Mucosa of descending colon (tissue), 3 donors: ENCODE measurements at regions not wholly inside any gene's neighbourhood (a gene's known extent, or its start where the extent isn't known, plus 50 kb on each side); places are given as distances from the start of the nearest gene placed in this dataset.

ENCODE experiments used
- ATAC-seq: fragments of 200-7000 bp; cut with Tn5 transposase; one replicate; pipeline ENCODE4 v1.9.1; 2020; ENCODE audit warnings: mild to moderate bottlenecking, moderate library complexity
- DNase-seq, 3 donors: peaks; one replicate each; pipeline ENCODE4 v3.0.0-alpha.2; 2020
- H3K36me3 ChIP-seq: fragments of 200-600 bp; one replicate; pipeline ENCODE4 v1.8.0; 2021; ENCODE audit warnings: low read depth, mild to moderate bottlenecking
- H3K4me1 ChIP-seq: fragments of 200-600 bp; one replicate; pipeline ENCODE4 v1.8.0; 2021; ENCODE audit warnings: low read depth, mild to moderate bottlenecking
- H3K4me3 ChIP-seq: fragments of 200-600 bp; one replicate; pipeline ENCODE4 v1.8.0; 2021; ENCODE audit warnings: mild to moderate bottlenecking
- H3K9me3 ChIP-seq: fragments of 200-600 bp; one replicate; pipeline ENCODE4 v1.8.0; 2021; ENCODE audit warnings: mild to moderate bottlenecking
- intact Hi-C, 2 donors: fragments of 100-400 bp; cut with DNase I in 1 of 2; cut with micrococcal nuclease in 1 of 2; formaldehyde crosslinking; loops; one replicate each; pipeline versions ENCODE4 v1.11.0 to v1.11.1; 2022; cut with DNase I, micrococcal nuclease
- TF ChIP-seq, protein P1 (sequence below): fragments of 200-600 bp; IDR thresholded peaks from one replicate; pipeline ENCODE4 v1.8.0; 2022; ENCODE audit warnings: antibody characterized with exemption, mild to moderate bottlenecking
- donor health status: DM: no; HTN: no; CAD: no; lungs with moderate emphysema.
- donor health status: DM: no; HTN: no; CAD: no.
- donor health status: DM: no; HTN: yes; CAD: no.

DNA sequence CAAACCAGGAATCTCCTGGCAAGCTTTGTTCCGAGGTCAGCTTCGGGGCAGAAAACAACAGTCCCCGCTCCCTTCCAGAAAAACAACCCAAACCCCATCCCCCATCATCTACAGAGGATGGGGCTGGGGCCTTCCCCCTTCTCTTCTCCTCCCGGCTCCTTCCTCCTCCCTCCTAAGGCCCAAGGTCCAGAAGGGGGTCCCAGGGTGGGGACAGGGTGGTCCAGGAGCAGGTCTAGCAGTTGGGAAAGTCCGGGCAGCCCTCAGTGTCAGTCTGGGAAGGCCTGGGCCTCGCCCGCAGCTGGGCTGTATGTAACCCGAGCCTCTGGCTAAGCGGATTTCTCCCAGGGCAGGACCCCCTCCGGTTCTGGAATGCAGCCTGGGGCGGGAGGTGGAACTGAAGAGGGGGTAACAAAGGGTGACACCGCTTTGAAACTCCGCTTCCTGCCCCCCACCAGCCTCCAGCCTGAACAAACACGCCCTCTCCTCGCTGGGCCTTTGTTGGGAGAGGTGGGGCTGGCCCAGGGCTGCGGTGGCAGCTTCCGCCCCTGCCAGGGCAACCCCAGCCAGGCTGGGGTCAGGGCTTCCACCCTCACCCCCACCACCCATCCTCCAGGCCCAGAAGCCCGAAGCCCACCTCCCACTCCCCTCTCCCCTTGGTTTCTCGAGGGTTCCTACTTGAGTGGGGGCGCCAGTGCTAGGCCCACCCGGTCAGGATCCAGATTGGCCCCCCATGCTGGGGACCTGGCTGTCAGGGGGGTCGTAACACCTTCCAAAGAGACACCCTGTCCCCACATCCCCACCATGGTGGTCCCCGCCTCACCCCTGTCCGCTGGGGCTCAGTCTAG lies 63.5 kb downstream of the C9orf50 start:
- Histone ChIP-seq H3K36me3 (no peaks in the 10 kb centered on the region), H3K9me3 (no peaks in the 10 kb centered on the region), H3K4me1 (no peaks in the 10 kb centered on the region), H3K4me3 (no peak overlapping the region)
- TF ChIP-seq, protein P1, sequence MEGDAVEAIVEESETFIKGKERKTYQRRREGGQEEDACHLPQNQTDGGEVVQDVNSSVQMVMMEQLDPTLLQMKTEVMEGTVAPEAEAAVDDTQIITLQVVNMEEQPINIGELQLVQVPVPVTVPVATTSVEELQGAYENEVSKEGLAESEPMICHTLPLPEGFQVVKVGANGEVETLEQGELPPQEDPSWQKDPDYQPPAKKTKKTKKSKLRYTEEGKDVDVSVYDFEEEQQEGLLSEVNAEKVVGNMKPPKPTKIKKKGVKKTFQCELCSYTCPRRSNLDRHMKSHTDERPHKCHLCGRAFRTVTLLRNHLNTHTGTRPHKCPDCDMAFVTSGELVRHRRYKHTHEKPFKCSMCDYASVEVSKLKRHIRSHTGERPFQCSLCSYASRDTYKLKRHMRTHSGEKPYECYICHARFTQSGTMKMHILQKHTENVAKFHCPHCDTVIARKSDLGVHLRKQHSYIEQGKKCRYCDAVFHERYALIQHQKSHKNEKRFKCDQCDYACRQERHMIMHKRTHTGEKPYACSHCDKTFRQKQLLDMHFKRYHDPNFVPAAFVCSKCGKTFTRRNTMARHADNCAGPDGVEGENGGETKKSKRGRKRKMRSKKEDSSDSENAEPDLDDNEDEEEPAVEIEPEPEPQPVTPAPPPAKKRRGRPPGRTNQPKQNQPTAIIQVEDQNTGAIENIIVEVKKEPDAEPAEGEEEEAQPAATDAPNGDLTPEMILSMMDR = no peak
- intact Hi-C loops = no loop called here
- ATAC-seq (no peak), DNase-seq (peak in 1 of 3 donors; percentile 60)

DNA sequence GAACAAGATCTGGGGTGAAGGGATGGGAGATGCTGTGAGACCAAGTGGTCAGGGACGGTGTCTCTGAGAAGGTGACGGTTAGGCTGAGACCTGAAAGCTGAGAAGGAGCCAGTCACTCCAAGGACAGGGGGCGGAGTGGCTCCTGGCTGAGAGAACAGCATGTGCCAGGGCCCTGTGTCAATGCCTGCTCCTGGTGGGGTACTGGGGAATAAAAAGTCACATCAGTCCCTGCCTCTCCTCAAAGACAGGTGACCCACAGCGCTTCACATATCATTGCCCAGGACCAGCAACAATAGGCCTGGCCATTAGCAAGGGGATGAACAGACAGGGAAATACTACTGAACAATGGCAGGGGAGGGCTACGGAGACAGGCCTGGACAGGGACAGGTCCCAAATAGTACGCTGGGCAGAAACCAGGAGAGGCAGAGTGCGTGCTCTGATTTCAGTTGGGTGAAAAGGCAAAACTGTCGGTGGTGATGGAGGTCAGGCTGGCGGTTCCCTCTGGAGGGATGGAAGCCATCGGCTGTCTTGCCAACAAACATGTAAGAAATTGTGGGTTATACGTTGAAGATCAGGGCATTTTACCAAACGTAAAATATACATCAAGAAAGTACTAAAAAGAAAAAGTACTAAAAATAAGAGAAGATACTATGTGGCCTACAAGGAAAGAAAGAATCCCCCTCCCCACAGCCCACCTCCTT lies 64.3 kb downstream of the C9orf50 start:
- DNase-seq (peak in 1 of 3 donors; percentile 11), ATAC-seq (no peak)
- intact Hi-C loops = no loop called here
- no peak overlapping the region for H3K4me3 ChIP-seq
- TF ChIP-seq, protein P1 = no peak
- no peaks in the 10 kb centered on the region for H3K9me3 ChIP-seq
- no peaks in the 10 kb centered on the region for H3K36me3 ChIP-seq
- no peaks in the 10 kb centered on the region for H3K4me1 ChIP-seq

DNA sequence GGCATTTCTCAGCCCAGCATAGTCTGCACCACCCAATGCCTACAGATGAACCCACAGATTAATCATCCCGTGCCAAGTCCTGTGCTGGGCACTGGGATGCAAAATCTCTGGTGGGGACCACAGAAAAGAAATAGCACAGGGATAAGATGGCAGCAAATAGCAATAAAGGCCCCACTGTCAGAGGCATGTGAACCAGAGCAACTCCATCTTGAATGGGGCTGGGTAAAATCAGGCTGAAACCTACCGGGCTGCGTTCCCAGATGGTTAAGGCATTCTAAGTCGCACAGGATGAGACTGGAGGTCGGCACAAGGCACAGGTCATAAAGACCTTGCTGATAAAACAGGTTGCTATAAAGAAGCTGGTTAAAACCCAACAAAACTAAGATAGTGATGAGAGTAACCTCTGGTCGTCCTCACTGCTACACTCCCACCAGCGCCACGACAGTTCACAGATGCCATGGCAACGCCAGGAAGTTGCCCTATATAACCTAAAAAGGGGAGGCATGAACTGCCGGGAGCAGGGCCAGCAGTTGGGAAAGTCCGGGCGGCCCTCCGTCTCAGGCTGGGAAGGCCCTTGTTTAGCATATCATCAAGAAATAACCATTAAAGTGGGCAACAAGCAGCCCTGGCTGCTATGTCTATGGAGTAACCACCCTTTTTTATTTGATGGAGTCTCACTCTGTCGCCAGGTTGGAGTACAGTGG lies 65.2 kb downstream of the C9orf50 start:
- TF ChIP-seq, protein P1 = no peak
- Histone ChIP-seq H3K9me3 (no peaks in the 10 kb centered on the region), H3K4me3 (no peak overlapping the region), H3K4me1 (no peaks in the 10 kb centered on the region), H3K36me3 (no peaks in the 10 kb centered on the region)
- intact Hi-C loops = no loop called here
- ATAC-seq (no peak), DNase-seq (peak in 1 of 3 donors; percentile 45)

DNA sequence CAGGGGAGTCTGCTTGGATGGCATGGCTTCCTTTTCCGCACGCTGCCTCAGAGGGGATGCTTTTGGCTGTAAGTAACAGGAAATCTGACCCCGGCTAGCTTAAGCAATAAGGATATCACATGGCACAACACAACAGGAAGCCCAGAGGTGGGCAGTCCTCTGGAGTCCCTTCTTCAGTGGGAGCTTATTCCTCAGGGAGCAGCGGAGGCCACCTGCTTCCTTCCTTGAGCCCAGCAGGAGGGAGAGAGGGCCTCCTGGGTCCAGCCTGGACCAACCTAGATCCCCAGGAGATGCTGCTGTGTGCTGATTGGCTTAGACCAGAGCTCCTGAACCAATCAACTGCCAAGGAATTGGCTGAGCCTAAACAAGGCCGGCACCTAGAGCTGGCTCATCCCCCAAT lies 66.3 kb downstream of the C9orf50 start:
- Histone ChIP-seq H3K9me3 (no peaks in the 10 kb centered on the region), H3K4me3 (no peak overlapping the region), H3K4me1 (no peaks in the 10 kb centered on the region), H3K36me3 (no peaks in the 10 kb centered on the region)
- TF ChIP-seq, protein P1 = no peak
- DNase-seq = peak in 1 of 3 donors; percentile 8
- intact Hi-C loops = no loop called here
- no peak for ATAC-seq

DNA sequence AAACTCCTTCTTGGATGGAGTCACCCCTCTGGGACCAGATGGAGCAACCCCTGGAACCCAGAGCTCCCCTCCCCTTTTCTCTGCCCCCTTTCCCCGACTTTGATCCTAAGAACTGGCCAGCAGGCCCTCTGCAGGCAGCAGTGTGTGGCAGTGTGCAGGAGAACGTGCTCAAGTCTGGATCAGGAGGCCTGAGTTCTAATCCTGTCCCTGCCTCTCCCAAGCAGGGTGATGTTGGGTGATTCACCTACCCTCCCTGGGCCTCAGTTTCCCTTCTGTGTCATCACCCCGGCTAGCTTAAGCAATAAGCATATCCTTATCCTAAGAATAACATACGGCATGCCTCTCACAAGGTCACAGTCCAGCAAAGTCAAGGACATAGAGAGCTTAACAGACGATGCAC lies 67.6 kb downstream of the C9orf50 start:
- H3K36me3 ChIP-seq = no peaks in the 10 kb centered on the region
- no peaks in the 10 kb centered on the region for H3K4me1 ChIP-seq
- H3K9me3 ChIP-seq = no peaks in the 10 kb centered on the region
- TF ChIP-seq, protein P1 = no peak
- no peak for ATAC-seq
- intact Hi-C loops = no loop called here
- H3K4me3 ChIP-seq = no peak overlapping the region
- peak in 1 of 3 donors; percentile 13 for DNase-seq
